Activated CD4-positive, CD25-positive, alpha-beta regulatory T cell treated with anti-CD3 and anti-CD28 coated beads, Interleukin-2, amount 50 U/mL, for 24 hours (primary cell): ENCODE measurements at regions not wholly inside any gene's neighbourhood (a gene's known extent, or its start where the extent isn't known, plus 50 kb on each side); places are given as distances from the start of the nearest gene placed in this dataset.
"Not testable (repeated sequence)": the region's sequence is repeated elsewhere in the genome, so short reads cannot be mapped to it uniquely, and the experiment has no call there.

ENCODE experiments used
- ATAC-seq, 2 donors: fragments of 150-1000 bp; cut with Tn5 transposase; one replicate each; pipeline ENCODE4 v1.10.0; 2021; ENCODE audit warnings: mild to moderate bottlenecking in 1 of 2, moderate library complexity in 1 of 2

GRCh38 chr4:42288876-42289275 lies 108.4 kb upstream of the SHISA3 start:
- ATAC-seq: not testable (repeated sequence)

- ATAC-seq: not testable (repeated sequence)
These were observed 105.1 kb upstream of the SHISA3 start for GRCh38 chr4:42292192-42292591.

GRCh38 chr4:42293967-42294813 lies 103.1 kb upstream of the SHISA3 start:
- ATAC-seq: no peak

- no peak for ATAC-seq
These were observed 101.1 kb upstream of the SHISA3 start for GRCh38 chr4:42296196-42296595.

- ATAC-seq: no peak
These were observed 94.9 kb upstream of the SHISA3 start for GRCh38 chr4:42302348-42302747.

- ATAC-seq: no peak
These were observed 90.8 kb upstream of the SHISA3 start for GRCh38 chr4:42306221-42307109.

GRCh38 chr4:42308247-42308646 lies 89.0 kb upstream of the SHISA3 start:
- ATAC-seq: no peak

GRCh38 chr4:42309361-42310260 lies 87.7 kb upstream of the SHISA3 start:
- ATAC-seq: no peak

GRCh38 chr4:42310358-42310757 lies 86.9 kb upstream of the SHISA3 start:
- ATAC-seq: no peak

- no peak for ATAC-seq
These were observed 86.5 kb upstream of the SHISA3 start for GRCh38 chr4:42310806-42311205.

- no peak for ATAC-seq
These were observed 85.7 kb upstream of the SHISA3 start for GRCh38 chr4:42311591-42311990.

GRCh38 chr4:42313420-42313819 lies 83.9 kb upstream of the SHISA3 start:
- ATAC-seq: not testable (repeated sequence)

- ATAC-seq: no peak
These were observed 83.4 kb upstream of the SHISA3 start for GRCh38 chr4:42313872-42314271.

- no peak for ATAC-seq
These were observed 82.1 kb upstream of the SHISA3 start for GRCh38 chr4:42315231-42315630.

- no peak for ATAC-seq
These were observed 76.4 kb upstream of the SHISA3 start for GRCh38 chr4:42320822-42321388.

- no peak for ATAC-seq
These were observed 71.2 kb upstream of the SHISA3 start for GRCh38 chr4:42326040-42326439.

- ATAC-seq: no peak
These were observed 70.8 kb upstream of the SHISA3 start for GRCh38 chr4:42326524-42326923.

GRCh38 chr4:42327323-42327722 lies 70.0 kb upstream of the SHISA3 start:
- no peak for ATAC-seq

- ATAC-seq: no peak
These were observed 68.3 kb upstream of the SHISA3 start for GRCh38 chr4:42328978-42329377.

- no peak for ATAC-seq
These were observed 67.9 kb upstream of the SHISA3 start for GRCh38 chr4:42329421-42329820.

GRCh38 chr4:42330002-42330592 lies 67.2 kb upstream of the SHISA3 start:
- no peak for ATAC-seq

GRCh38 chr4:42331040-42331439 lies 66.2 kb upstream of the SHISA3 start:
- no peak for ATAC-seq
